A673 (cell line): ENCODE measurements at regions not wholly inside any gene's neighbourhood (a gene's known extent, or its start where the extent isn't known, plus 50 kb on each side); places are given as distances from the start of the nearest gene placed in this dataset.

Experiments
- BruUV-seq: library from RNA; stranded (reverse); fragments of 400-500 nt; replicated peaks from 2 replicates; lab custom pipeline; 2021; lab: Mats Ljungman, UMichigan
- CTCF ChIA-PET: fragments of 300-600 bp; sonication (Branson Sonifier 250); formaldehyde crosslinking; loops from one replicate; lab custom pipeline; 2022; ENCODE audit warnings: antibody characterized with exemption; lab: Charles Lee
- POLR2A ChIA-PET: fragments of 300-600 bp; sonication (Branson Sonifier 250); formaldehyde crosslinking; loops from one replicate; lab custom pipeline; 2022; ENCODE audit warnings: antibody characterized with exemption; ENCODE audit not compliant: low non-redundant PET; lab: Charles Lee
- DNase-seq: peaks from one replicate; pipeline ENCODE4 v3.0.0-alpha.2; 2015; ENCODE audit warnings: low spot score
- H3K27ac ChIP-seq: fragments of 200-600 bp; sonication (generic); 2 replicates; pipeline ENCODE4 v1.5.1; 2016; ENCODE audit warnings: mixed run types, low read depth, mild to moderate bottlenecking, mixed read lengths, antibody characterized with exemption, low read length; ENCODE audit not compliant: poor library complexity, severe bottlenecking
- H3K27me3 ChIP-seq: fragments of 200-600 bp; sonication (generic); replicated peaks from 2 replicates; pipeline ENCODE4 v1.6.1; 2017; ENCODE audit warnings: mixed run types, low read depth, mild to moderate bottlenecking, mixed read lengths, antibody characterized with exemption, low read length; ENCODE audit not compliant: insufficient read depth, poor library complexity
- H3K36me3 ChIP-seq: fragments of 200-600 bp; sonication (generic); 2 replicates; pipeline ENCODE4 v1.6.1; 2016; ENCODE audit warnings: mixed run types, mild to moderate bottlenecking, mixed read lengths, antibody characterized with exemption, low read length; ENCODE audit not compliant: insufficient read depth, poor library complexity, severe bottlenecking
- H3K4me1 ChIP-seq: fragments of 200-600 bp; sonication (generic); 2 replicates; pipeline ENCODE4 v1.6.1; 2017; ENCODE audit warnings: mixed run types, mild to moderate bottlenecking, mixed read lengths, antibody characterized with exemption, low read length; ENCODE audit not compliant: insufficient read depth, poor library complexity, severe bottlenecking
- H3K4me3 ChIP-seq: fragments of 200-600 bp; sonication (generic); 2 replicates; pipeline ENCODE4 v1.5.1; 2016; ENCODE audit warnings: low read depth, mixed run types, mild to moderate bottlenecking, mixed read lengths, low read length; ENCODE audit not compliant: poor library complexity, severe bottlenecking
- H3K9me3 ChIP-seq: fragments of 200-600 bp; sonication (generic); 2 replicates; pipeline ENCODE4 v1.6.1; 2016; ENCODE audit warnings: mixed run types, low read depth, mild to moderate bottlenecking, mixed read lengths, antibody characterized with exemption, low read length; ENCODE audit not compliant: poor library complexity, severe bottlenecking
- EZH2 ChIP-seq: fragments of 200-600 bp; sonication (generic); IDR thresholded peaks from 2 replicates; pipeline ENCODE4 v1.6.1; 2017; ENCODE audit warnings: borderline replicate concordance, low read depth, mild to moderate bottlenecking, mixed read lengths, antibody characterized with exemption, low read length; ENCODE audit not compliant: poor library complexity, severe bottlenecking
- intact Hi-C: fragments of 100-400 bp; cut with micrococcal nuclease; formaldehyde crosslinking; loops from one replicate; pipeline ENCODE4 v1.10.0; 2022; ENCODE audit not compliant: unreplicated experiment
- TF ChIP-seq, protein P1 (sequence below): fragments of 300-800, 200-600 bp; sonication (generic); conservative IDR thresholded peaks from 2 replicates; pipeline ENCODE4 v1.5.1; 2017; ENCODE audit warnings: low read depth, mild to moderate bottlenecking, antibody characterized with exemption, low read length, moderate library complexity, mixed read lengths

DNA sequence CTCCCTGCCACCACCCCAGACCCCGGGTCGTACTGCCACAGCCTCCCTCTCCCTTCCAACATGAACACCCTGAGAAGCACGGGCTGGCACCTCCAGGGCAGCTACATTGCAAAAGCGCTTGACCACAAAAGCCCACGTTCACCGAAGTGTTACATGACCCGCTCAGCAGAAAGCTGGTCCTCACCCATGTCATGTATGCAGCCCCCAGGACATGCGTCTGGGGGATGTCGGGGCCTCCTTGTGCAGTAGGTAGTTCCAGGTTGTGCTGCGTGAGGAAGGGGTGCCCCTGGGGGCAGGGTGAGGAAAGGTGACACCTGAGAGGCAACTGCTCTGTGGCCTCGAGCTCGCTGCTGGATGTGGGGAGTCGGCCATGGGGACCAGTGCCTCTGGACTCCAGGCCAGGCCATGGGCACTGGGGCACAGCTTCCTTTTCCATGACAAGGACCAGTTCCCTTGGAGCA, 102.0 kb upstream of the C1orf174 start:
- TF ChIP-seq, protein P1, sequence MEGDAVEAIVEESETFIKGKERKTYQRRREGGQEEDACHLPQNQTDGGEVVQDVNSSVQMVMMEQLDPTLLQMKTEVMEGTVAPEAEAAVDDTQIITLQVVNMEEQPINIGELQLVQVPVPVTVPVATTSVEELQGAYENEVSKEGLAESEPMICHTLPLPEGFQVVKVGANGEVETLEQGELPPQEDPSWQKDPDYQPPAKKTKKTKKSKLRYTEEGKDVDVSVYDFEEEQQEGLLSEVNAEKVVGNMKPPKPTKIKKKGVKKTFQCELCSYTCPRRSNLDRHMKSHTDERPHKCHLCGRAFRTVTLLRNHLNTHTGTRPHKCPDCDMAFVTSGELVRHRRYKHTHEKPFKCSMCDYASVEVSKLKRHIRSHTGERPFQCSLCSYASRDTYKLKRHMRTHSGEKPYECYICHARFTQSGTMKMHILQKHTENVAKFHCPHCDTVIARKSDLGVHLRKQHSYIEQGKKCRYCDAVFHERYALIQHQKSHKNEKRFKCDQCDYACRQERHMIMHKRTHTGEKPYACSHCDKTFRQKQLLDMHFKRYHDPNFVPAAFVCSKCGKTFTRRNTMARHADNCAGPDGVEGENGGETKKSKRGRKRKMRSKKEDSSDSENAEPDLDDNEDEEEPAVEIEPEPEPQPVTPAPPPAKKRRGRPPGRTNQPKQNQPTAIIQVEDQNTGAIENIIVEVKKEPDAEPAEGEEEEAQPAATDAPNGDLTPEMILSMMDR: no peak
- no peak for TF ChIP-seq EZH2
- intact Hi-C loops: no loop called here
- no peaks in the 10 kb centered on the region for H3K4me1 ChIP-seq
- no peak for DNase-seq
- CTCF ChIA-PET: no interaction called here
- POLR2A ChIA-PET: interaction anchor here (0.5 kb wide), 1 partner anchor 61 kb away, joined by 3 read pairs; no protein-coding TSS in a partner anchor
- H3K27ac ChIP-seq: no peak overlapping the region
- H3K4me3 ChIP-seq: no peak overlapping the region
- no TSS peak for BruUV-seq
- H3K9me3 ChIP-seq: no peaks in the 10 kb centered on the region
- peaks cover 34% of the 10 kb centered on the region for H3K27me3 ChIP-seq
- no peaks in the 10 kb centered on the region for H3K36me3 ChIP-seq

DNA sequence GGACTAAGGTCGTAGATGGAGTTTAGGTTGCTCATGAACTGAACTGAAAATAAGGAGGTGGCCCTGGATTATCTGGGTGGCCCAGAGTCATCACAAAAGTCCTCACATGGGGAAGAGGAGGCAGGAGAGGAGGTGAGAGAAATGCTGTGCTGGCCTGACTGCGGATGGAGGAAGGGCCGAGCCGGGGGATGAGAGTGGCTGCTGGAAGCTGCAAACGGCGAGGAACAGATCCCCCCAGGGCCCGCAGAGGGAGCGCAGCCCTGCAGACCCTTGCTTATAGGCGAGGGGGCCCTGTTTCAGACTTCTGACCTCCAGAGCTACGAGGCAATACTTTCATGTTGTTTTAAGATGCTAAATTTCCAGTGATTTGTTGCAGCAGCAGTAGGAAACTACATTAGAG, 102.7 kb upstream of the C1orf174 start:
- Histone ChIP-seq H3K4me1 (no peaks in the 10 kb centered on the region), H3K27ac (no peak overlapping the region), H3K36me3 (no peaks in the 10 kb centered on the region), H3K27me3 (peaks cover 33% of the 10 kb centered on the region), H3K9me3 (no peaks in the 10 kb centered on the region), H3K4me3 (no peak overlapping the region)
- no TSS peak for BruUV-seq
- intact Hi-C loops: no loop called here
- TF ChIP-seq, protein P1: no peak
- TF ChIP-seq EZH2: no peak
- no peak for DNase-seq
- ChIA-PET POLR2A (no interaction called here), CTCF (no interaction called here)

DNA sequence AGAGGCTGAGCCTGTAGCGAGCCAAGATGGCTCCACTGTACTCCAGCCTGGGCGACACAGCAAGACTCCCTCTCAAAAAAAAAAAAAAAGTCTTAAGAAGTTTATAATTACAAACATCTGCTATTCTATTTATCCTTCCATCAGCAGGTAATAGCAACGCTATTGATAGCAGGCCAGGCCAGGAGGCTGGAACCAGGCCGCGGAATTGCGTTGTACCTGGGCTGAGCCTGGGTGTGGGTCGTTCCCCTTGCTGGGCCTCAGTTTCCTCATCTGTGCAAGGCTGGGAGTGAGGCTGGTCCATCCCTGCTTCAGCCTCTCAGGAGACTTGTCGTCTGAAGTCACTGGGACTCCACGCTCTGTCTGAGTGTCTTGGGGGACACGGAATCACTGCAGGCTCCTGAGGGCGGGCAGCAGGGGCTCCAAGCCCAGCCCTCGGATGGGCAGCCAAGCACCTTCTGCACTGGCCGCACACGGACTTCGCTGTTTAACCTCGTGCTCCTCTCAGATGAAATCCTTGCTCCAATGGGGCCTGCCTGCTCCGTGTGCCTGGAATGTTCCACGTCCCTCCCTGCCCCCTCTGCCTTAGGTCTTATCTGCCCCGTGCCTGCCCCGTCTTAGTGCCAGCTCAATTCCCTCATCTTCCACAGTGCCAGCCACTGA, 103.9 kb upstream of the C1orf174 start:
- no peaks in the 10 kb centered on the region for H3K36me3 ChIP-seq
- no peaks in the 10 kb centered on the region for H3K4me1 ChIP-seq
- H3K9me3 ChIP-seq: no peaks in the 10 kb centered on the region
- BruUV-seq: no TSS peak
- intact Hi-C loops: no loop called here
- ChIA-PET CTCF (interaction anchor here (0.7 kb wide), 1 partner anchor 1644 kb away, joined by 4 read pairs; no protein-coding TSS in a partner anchor), POLR2A (no interaction called here)
- TF ChIP-seq EZH2: no peak
- TF ChIP-seq, protein P1: no peak
- DNase-seq: no peak
- H3K27me3 ChIP-seq: peaks cover 30% of the 10 kb centered on the region
- no peak overlapping the region for H3K4me3 ChIP-seq
- no peak overlapping the region for H3K27ac ChIP-seq
